SU-DHL-6 (cell line): ENCODE measurements at regions not wholly inside any gene's neighbourhood (a gene's known extent, or its start where the extent isn't known, plus 50 kb on each side); places are given as distances from the start of the nearest gene placed in this dataset.

Experiments
- H2AFZ ChIP-seq: fragments of 200-600 bp; sonication (generic); 2 replicates; pipeline ENCODE4 v1.6.1; 2014; ENCODE audit warnings: low read depth, mild to moderate bottlenecking, moderate library complexity, mixed read lengths, antibody characterized with exemption, low read length; ENCODE audit not compliant: severe bottlenecking
- H3F3A ChIP-seq: fragments of 200-600 bp; shearing (Covaris generic); 2 replicates; pipeline ENCODE4 v1.6.0; 2016; ENCODE audit warnings: antibody characterized with exemption, mild to moderate bottlenecking; ENCODE audit not compliant: insufficient read depth
- H3K27ac ChIP-seq: fragments of 200-600 bp; sonication (generic); 2 replicates; pipeline ENCODE4 v1.5.1; 2016; ENCODE audit warnings: low read depth, mild to moderate bottlenecking, low read length, moderate library complexity, mixed read lengths
- H3K27me3 ChIP-seq: fragments of 200-600 bp; sonication (generic), shearing (Covaris generic); 2 replicates; pipeline ENCODE4 v1.6.0; 2014; ENCODE audit warnings: mild to moderate bottlenecking, low read length
- H3K36me3 ChIP-seq: fragments of 200-600 bp; sonication (generic); 2 replicates; pipeline ENCODE4 v1.6.1; 2014; ENCODE audit warnings: mild to moderate bottlenecking, low read length, mixed read lengths
- H3K4me2 ChIP-seq: fragments of 300-600, 200-600 bp; shearing (Covaris generic), sonication (generic); 2 replicates; pipeline ENCODE4 v1.6.0; 2014; ENCODE audit warnings: low read length, low read depth, mild to moderate bottlenecking; ENCODE audit not compliant: poor library complexity, severe bottlenecking
- H3K4me3 ChIP-seq: fragments of 200-600 bp; sonication (generic); 2 replicates; pipeline ENCODE4 v1.5.1; 2014; ENCODE audit warnings: antibody characterized with exemption, low read length, mild to moderate bottlenecking, mixed read lengths; ENCODE audit not compliant: insufficient read depth, poor library complexity, severe bottlenecking
- H3K79me2 ChIP-seq: fragments of 200-600 bp; sonication (generic); 2 replicates; pipeline ENCODE4 v1.6.1; 2014; ENCODE audit warnings: mild to moderate bottlenecking, low read length, moderate library complexity; ENCODE audit not compliant: insufficient read depth
- H3K9ac ChIP-seq: fragments of 200-600 bp; sonication (generic); 2 replicates; pipeline ENCODE4 v1.7.0; 2014; ENCODE audit warnings: mild to moderate bottlenecking, low read length
- H3K9me2 ChIP-seq: fragments of 200-600 bp; sonication (generic); replicated peaks from 2 replicates; pipeline ENCODE4 v1.6.1; 2014; ENCODE audit warnings: low read length; ENCODE audit not compliant: insufficient read depth
- H3K9me3 ChIP-seq: fragments of 200-600 bp; sonication (generic); 2 replicates; pipeline ENCODE4 v1.6.1; 2014; ENCODE audit warnings: low read length, mixed read lengths; ENCODE audit not compliant: insufficient read depth
- H4K20me1 ChIP-seq: fragments of 200-600 bp; sonication (generic); 2 replicates; pipeline ENCODE4 v1.6.1; 2014; ENCODE audit warnings: low read depth, mild to moderate bottlenecking, antibody characterized with exemption, low read length, moderate library complexity, mixed read lengths
- CTCF ChIP-seq: fragments of 200-600 bp; sonication (generic); IDR thresholded peaks from one replicate; pipeline ENCODE4 v1.5.1; 2017; ENCODE audit warnings: antibody characterized with exemption, mild to moderate bottlenecking, low read length, moderate library complexity; ENCODE audit not compliant: insufficient read depth, poor library complexity, severe bottlenecking
- EZH2phosphoT487 ChIP-seq: fragments of 200-600 bp; sonication (generic), shearing (Covaris generic); conservative IDR thresholded peaks from 2 replicates; pipeline ENCODE4 v1.6.1; 2018; ENCODE audit warnings: mild to moderate bottlenecking, antibody characterized with exemption, low read length, moderate library complexity, mixed read lengths

DNA sequence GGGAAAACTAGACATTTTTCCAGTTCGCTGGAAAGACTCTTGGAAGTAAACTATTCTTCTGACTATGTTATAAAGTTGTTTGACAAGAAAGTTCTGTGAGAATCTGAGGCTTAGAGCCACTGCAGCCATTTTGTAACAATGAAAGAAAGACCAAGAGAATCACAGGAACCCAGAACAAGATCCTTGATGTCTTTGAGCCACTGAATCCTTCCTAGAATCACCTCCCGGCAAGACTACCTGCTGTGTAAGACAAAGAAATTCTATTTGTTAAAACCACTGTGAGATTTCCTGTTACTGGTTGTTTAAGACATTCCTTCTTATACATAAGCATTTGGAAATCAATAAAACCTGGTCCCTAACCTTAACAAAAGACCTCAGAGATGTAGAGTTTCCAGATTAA is 175.7 kb upstream of the RASGEF1B start:
- no peaks in the 10 kb centered on the region for H3K79me2 ChIP-seq
- no peak overlapping the region for H3K4me2 ChIP-seq
- H3K4me3 ChIP-seq, result no peak overlapping the region
- no peak overlapping the region for H2AFZ ChIP-seq
- TF ChIP-seq EZH2phosphoT487, result no peak
- H3F3A ChIP-seq, result peaks cover 13% of the 10 kb centered on the region
- peak overlapping the region; percentile 97 for H3K27ac ChIP-seq
- H3K9me2 ChIP-seq, result no peaks in the 10 kb centered on the region
- no peaks in the 10 kb centered on the region for H3K27me3 ChIP-seq
- no peaks in the 10 kb centered on the region for H3K9me3 ChIP-seq
- no peaks in the 10 kb centered on the region for H4K20me1 ChIP-seq
- no peaks in the 10 kb centered on the region for H3K36me3 ChIP-seq
- H3K9ac ChIP-seq, result no peak overlapping the region

DNA sequence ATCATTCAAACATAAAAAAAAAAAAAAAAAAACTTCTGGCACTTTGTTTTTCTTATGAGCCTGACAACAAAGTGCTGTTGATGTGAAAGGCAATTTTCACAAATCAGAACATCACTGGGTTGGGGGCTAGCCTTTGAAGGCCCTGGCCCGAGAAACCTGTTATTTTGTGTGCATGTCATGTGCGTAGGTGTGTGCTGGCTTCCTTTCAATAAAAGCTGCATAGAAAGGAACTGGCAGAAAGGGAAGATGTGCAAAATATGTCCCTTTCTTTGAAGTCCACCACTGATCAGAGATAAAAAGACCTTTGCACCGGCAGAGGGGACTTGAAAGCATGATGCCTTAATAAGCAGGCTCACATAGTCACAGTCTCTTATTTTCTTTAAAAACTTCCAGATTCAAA is 170.8 kb upstream of the RASGEF1B start:
- H3K36me3 ChIP-seq, result no peaks in the 10 kb centered on the region
- no peaks in the 10 kb centered on the region for H3K9me2 ChIP-seq
- no peak overlapping the region for H2AFZ ChIP-seq
- no peak overlapping the region for H3K4me3 ChIP-seq
- H3K79me2 ChIP-seq, result no peaks in the 10 kb centered on the region
- TF ChIP-seq EZH2phosphoT487, result no peak
- TF ChIP-seq CTCF, result no peak
- H3K9me3 ChIP-seq, result no peaks in the 10 kb centered on the region
- no peaks in the 10 kb centered on the region for H3F3A ChIP-seq
- H3K9ac ChIP-seq, result no peak overlapping the region
- H4K20me1 ChIP-seq, result no peaks in the 10 kb centered on the region
- no peaks in the 10 kb centered on the region for H3K27me3 ChIP-seq
- H3K27ac ChIP-seq, result no peak overlapping the region
- no peak overlapping the region for H3K4me2 ChIP-seq

- Histone ChIP-seq H2AFZ (no peak overlapping the region), H4K20me1 (no peaks in the 10 kb centered on the region), H3F3A (0 out of 2 replicates have a peak, but pooled peaks cover 16% of the 10 kb centered on the region), H3K79me2 (no peaks in the 10 kb centered on the region), H3K27ac (no peak overlapping the region), H3K9ac (no peak overlapping the region), H3K9me3 (no peaks in the 10 kb centered on the region), H3K36me3 (no peaks in the 10 kb centered on the region), H3K4me3 (no peak overlapping the region), H3K27me3 (no peaks in the 10 kb centered on the region), H3K9me2 (no peaks in the 10 kb centered on the region), H3K4me2 (no peak overlapping the region)
- no peak for TF ChIP-seq CTCF
- no peak for TF ChIP-seq EZH2phosphoT487
These were observed 167.5 kb upstream of the RASGEF1B start for GRCh38 chr4:81639248-81639647.

- no peak overlapping the region for H3K4me3 ChIP-seq
- no peak overlapping the region for H3K27ac ChIP-seq
- H4K20me1 ChIP-seq, result no peaks in the 10 kb centered on the region
- H2AFZ ChIP-seq, result no peak overlapping the region
- H3K4me2 ChIP-seq, result no peak overlapping the region
- H3K9me3 ChIP-seq, result no peaks in the 10 kb centered on the region
- TF ChIP-seq EZH2phosphoT487 (no peak), CTCF (no peak)
- H3K27me3 ChIP-seq, result no peaks in the 10 kb centered on the region
- no peaks in the 10 kb centered on the region for H3K9me2 ChIP-seq
- H3K36me3 ChIP-seq, result no peaks in the 10 kb centered on the region
- no peaks in the 10 kb centered on the region for H3K79me2 ChIP-seq
- H3K9ac ChIP-seq, result no peak overlapping the region
- 0 out of 2 replicates have a peak, but pooled peaks cover 16% of the 10 kb centered on the region for H3F3A ChIP-seq
These were observed 167.0 kb upstream of the RASGEF1B start for GRCh38 chr4:81638698-81639097.
